B cell (primary cell): ENCODE measurements at regions not wholly inside any gene's neighbourhood (a gene's known extent, or its start where the extent isn't known, plus 50 kb on each side); places are given as distances from the start of the nearest gene placed in this dataset.

Source experiments
- ATAC-seq: fragments of 200-7000 bp; cut with Tn5 transposase; one replicate; pipeline ENCODE4 v1.10.0; 2021; ENCODE audit warnings: low read depth, mild to moderate bottlenecking, moderate number of reproducible peaks, moderate library complexity
- CTCF ChIA-PET: fragments of 350-600 bp; sonication (Branson Sonifier 250); formaldehyde crosslinking; loops from one replicate; lab custom pipeline; 2021; ENCODE audit warnings: antibody characterized with exemption, inconsistent platforms; lab: Charles Lee
- POLR2A ChIA-PET: fragments of 350-600 bp; sonication (Branson Sonifier 250); formaldehyde crosslinking; loops from one replicate; lab custom pipeline; 2021; ENCODE audit warnings: antibody characterized with exemption; lab: Charles Lee
- DNase-seq: peaks from one replicate; pipeline ENCODE4 v3.0.0; 2013
- H2AFZ ChIP-seq: 2 replicates; pipeline ENCODE4 v1.6.1; 2012; ENCODE audit warnings: mild to moderate bottlenecking, low read depth, low read length; ENCODE audit not compliant: insufficient read depth, poor library complexity, severe bottlenecking
- H3K27ac ChIP-seq, 2 donors: 1 replicate in 1 of 2; 2 replicates in 1 of 2; pipeline ENCODE4 v1.5.1; 2012 to 2013; ENCODE audit warnings: low read length in 2 of 2, mild to moderate bottlenecking in 2 of 2, moderate library complexity in 1 of 2
- H3K27me3 ChIP-seq, 4 experiments: fragments of 200-600 bp in 1 of 4; sonication (generic) in 1 of 4; replicated peaks in 1 of 4; 1 replicate in 2 of 4; 2 replicates in 2 of 4; pipeline versions ENCODE4 v1.6.1 to v1.7.0; 2013 to 2016; ENCODE audit warnings: low read length in 3 of 4, mild to moderate bottlenecking in 2 of 4, mixed read lengths in 1 of 4, moderate library complexity in 1 of 4; ENCODE audit not compliant: insufficient read depth in 4 of 4, control insufficient read depth in 3 of 4; ENCODE audit errors: control extremely low read depth in 1 of 4
- H3K36me3 ChIP-seq, 2 experiments: replicated peaks in 1 of 2; 1 replicate in 1 of 2; 2 replicates in 1 of 2; pipeline versions ENCODE4 v1.6.1 to v1.7.1; 2013; ENCODE audit warnings: low read length in 1 of 2; ENCODE audit not compliant: insufficient read depth in 2 of 2, control insufficient read depth in 1 of 2; ENCODE audit errors: control extremely low read depth in 1 of 2, extremely low read depth in 1 of 2
- H3K4me1 ChIP-seq, 2 donors: fragments of 200-600 bp in 1 of 2; sonication (generic) in 1 of 2; 1 replicate in 1 of 2; 2 replicates in 1 of 2; pipeline versions ENCODE4 v1.5.1 to v1.6.1; 2013 to 2017; ENCODE audit warnings: low read length in 2 of 2; ENCODE audit not compliant: control insufficient read depth in 2 of 2, insufficient read depth in 2 of 2
- H3K4me2 ChIP-seq: replicated peaks from 2 replicates; pipeline ENCODE3; 2012; ENCODE audit warnings: mild to moderate bottlenecking, low read depth, low read length; ENCODE audit not compliant: poor library complexity, severe bottlenecking
- H3K4me3 ChIP-seq, 5 experiments: fragments of 200-600 bp in 1 of 5; sonication (generic) in 1 of 5; 1 replicate in 3 of 5; 2 replicates in 2 of 5; pipeline versions ENCODE4 v1.5.1 to v1.7.0; 2011 to 2016; ENCODE audit warnings: low read length in 4 of 5, mild to moderate bottlenecking in 4 of 5, low read depth in 2 of 5, control low read depth in 1 of 5, moderate library complexity in 1 of 5; ENCODE audit not compliant: insufficient read depth in 1 of 5; ENCODE audit errors: control extremely low read depth in 1 of 5, extremely low read depth in 1 of 5
- H3K79me2 ChIP-seq: fragments of 200-600 bp; sonication (generic); one replicate; pipeline ENCODE4 v1.6.0; 2016; ENCODE audit warnings: low read length; ENCODE audit not compliant: control insufficient read depth, insufficient read depth
- H3K9ac ChIP-seq: fragments of 200-600 bp; sonication (generic); 2 replicates; pipeline ENCODE4 v1.6.1; 2017; ENCODE audit warnings: mild to moderate bottlenecking, low read length, moderate library complexity
- H3K9me3 ChIP-seq, 3 donors: one replicate each; pipeline versions ENCODE4 v1.6.1 to v1.7.1; 2013; ENCODE audit warnings: low read length in 2 of 3; ENCODE audit not compliant: control insufficient read depth in 2 of 3, insufficient read depth in 1 of 3; ENCODE audit errors: control extremely low read depth in 1 of 3
- H4K20me1 ChIP-seq: 2 replicates; pipeline ENCODE4 v1.6.0; 2012; ENCODE audit warnings: mild to moderate bottlenecking, low read length; ENCODE audit not compliant: insufficient read depth, control insufficient read depth, poor library complexity, severe bottlenecking
- H3K27ac Mint-ChIP-seq: one replicate; pipeline ENCODE4 v1.8.0; 2021; ENCODE audit warnings: mixed read lengths
- H3K27me3 Mint-ChIP-seq: one replicate; pipeline ENCODE4 v1.8.0; 2021; ENCODE audit warnings: mixed read lengths
- H3K4me1 Mint-ChIP-seq: one replicate; pipeline ENCODE4 v1.8.0; 2021; ENCODE audit warnings: mixed read lengths
- H3K4me3 Mint-ChIP-seq: one replicate; pipeline ENCODE4 v1.8.0; 2021; ENCODE audit warnings: mixed read lengths
- H3K9me3 Mint-ChIP-seq: one replicate; pipeline ENCODE4 v1.8.0; 2022; ENCODE audit warnings: mixed read lengths; ENCODE audit not compliant: insufficient read depth
- EZH2 ChIP-seq: IDR thresholded peaks from 2 replicates; pipeline ENCODE4 v1.6.1; 2012; ENCODE audit warnings: borderline replicate concordance, low read depth, mild to moderate bottlenecking, moderate library complexity, low read length; ENCODE audit not compliant: insufficient read depth, poor library complexity, severe bottlenecking
- WGBS: methylation state at CpG from one replicate; pipeline ENCODE4 v1.1.5; 2013; ENCODE audit warnings: missing lambda C conversion rate; ENCODE audit not compliant: insufficient coverage; 5-methylcytosine and 5-hydroxymethylcytosine counted together
- intact Hi-C: fragments of 100-400 bp; cut with micrococcal nuclease; formaldehyde crosslinking; loops from one replicate; pipeline ENCODE4 v1.10.0; 2022
- TF ChIP-seq, protein P1 (sequence below): fragments of 200-600 bp; IDR thresholded peaks from one replicate; pipeline ENCODE4 v1.8.0; 2022; ENCODE audit warnings: antibody characterized with exemption, mild to moderate bottlenecking

DNA sequence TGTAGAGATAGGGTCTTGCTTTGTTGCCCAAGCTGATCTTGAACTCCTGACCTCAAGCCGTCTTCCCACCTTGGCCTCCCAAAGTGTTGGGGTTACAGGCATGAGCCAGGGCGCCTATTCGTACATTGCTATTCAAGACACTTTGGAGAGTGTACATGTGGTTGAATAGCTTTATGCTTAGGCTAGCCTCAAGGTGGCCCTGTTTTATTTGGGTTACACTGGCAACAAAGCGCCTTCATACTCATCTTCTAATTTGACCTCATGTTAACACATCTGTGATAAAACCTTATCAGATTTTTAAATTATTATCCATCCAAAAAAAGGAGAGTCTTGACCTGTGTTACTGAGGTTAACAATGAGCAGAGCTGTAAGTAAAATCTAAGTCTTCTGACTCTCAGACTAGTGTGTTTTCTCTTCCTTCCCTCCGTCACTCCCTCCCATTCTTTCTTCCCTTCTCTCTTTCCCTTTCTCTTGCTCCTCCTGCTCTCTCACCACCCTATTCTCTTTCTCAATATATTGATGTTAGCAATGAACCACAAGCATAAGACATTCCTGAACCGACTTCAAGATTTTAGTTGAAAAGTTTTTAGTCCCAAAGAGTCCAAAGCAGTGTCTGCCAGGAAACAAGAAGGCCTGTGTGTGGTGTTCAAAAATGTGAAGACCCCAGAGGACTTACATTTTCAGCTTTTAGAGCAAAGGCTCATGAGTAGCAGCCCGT, 603.7 kb upstream of the CFAP20DC start:
- ChIA-PET CTCF (no interaction called here), POLR2A (no interaction called here)
- WGBS: 100% methylated on average over 4 of the region's 7 CpGs
- H3K79me2 ChIP-seq: no peaks in the 10 kb centered on the region
- no peak overlapping the region for H3K4me3 ChIP-seq
- H3K27ac ChIP-seq: no peak overlapping the region
- H3K4me2 ChIP-seq: no peak overlapping the region
- Mint-ChIP-seq H3K27ac (no peak overlapping the region), H3K4me1 (no peaks in the 10 kb centered on the region), H3K27me3 (no peaks in the 10 kb centered on the region), H3K4me3 (no peak overlapping the region), H3K9me3 (peaks cover 22% of the 10 kb centered on the region)
- H3K4me1 ChIP-seq: no peaks in the 10 kb centered on the region
- H4K20me1 ChIP-seq: no peaks in the 10 kb centered on the region
- no peak overlapping the region for H2AFZ ChIP-seq
- DNase-seq (no peak), ATAC-seq (no peak)
- H3K36me3 ChIP-seq: no peaks in the 10 kb centered on the region
- TF ChIP-seq, protein P1, sequence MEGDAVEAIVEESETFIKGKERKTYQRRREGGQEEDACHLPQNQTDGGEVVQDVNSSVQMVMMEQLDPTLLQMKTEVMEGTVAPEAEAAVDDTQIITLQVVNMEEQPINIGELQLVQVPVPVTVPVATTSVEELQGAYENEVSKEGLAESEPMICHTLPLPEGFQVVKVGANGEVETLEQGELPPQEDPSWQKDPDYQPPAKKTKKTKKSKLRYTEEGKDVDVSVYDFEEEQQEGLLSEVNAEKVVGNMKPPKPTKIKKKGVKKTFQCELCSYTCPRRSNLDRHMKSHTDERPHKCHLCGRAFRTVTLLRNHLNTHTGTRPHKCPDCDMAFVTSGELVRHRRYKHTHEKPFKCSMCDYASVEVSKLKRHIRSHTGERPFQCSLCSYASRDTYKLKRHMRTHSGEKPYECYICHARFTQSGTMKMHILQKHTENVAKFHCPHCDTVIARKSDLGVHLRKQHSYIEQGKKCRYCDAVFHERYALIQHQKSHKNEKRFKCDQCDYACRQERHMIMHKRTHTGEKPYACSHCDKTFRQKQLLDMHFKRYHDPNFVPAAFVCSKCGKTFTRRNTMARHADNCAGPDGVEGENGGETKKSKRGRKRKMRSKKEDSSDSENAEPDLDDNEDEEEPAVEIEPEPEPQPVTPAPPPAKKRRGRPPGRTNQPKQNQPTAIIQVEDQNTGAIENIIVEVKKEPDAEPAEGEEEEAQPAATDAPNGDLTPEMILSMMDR: no peak
- no peak for TF ChIP-seq EZH2
- intact Hi-C loops: no loop called here
- H3K9ac ChIP-seq: no peak overlapping the region
- peaks cover 0 to 13% (median 10%) of the 10 kb centered on the region in 3 donors for H3K9me3 ChIP-seq
- no peaks in the 10 kb centered on the region for H3K27me3 ChIP-seq
